ENCODE measurements at regions not wholly inside any gene's neighbourhood (a gene's known extent, or its start where the extent isn't known, plus 50 kb on each side); places are given as distances from the start of the nearest gene placed in this dataset.

DNA sequence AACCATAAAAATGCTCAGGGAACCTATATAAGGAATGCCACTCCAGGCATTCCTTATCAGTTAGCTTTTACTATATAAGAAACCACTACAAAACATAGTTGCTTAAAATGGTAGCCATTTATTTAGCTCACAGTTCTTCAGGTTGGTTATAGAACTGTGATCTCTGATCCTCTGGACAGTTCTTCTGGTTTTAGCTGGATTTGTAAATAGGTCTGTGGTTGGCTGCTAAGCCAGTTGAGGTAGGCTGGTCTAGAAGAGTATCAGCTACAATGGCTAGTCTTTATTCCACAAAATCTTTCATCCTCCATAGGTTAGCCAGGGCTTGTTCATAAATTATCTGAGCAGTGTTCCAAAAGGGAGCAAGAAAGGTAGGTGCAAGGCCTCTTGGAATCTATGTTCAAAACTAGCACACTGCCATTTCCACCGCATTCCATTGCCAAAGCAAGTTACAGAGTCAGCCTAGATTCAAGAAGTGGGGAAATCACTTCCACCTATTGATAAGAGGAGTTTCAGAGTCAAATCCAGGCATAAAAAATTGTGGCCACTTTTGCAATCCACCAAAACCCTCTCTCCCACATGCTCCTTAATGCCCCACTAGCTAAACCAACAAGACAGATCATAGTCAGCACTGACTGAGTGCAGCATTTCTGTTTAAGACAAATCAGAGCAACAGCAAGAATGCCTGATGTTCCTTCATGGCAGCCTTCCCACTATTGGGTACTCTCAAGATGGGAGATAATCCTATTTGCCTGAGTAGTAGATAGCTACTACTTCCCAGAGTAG, 146.4 kb downstream of the IRS1 start:
- TF ChIP-seq, protein P1, sequence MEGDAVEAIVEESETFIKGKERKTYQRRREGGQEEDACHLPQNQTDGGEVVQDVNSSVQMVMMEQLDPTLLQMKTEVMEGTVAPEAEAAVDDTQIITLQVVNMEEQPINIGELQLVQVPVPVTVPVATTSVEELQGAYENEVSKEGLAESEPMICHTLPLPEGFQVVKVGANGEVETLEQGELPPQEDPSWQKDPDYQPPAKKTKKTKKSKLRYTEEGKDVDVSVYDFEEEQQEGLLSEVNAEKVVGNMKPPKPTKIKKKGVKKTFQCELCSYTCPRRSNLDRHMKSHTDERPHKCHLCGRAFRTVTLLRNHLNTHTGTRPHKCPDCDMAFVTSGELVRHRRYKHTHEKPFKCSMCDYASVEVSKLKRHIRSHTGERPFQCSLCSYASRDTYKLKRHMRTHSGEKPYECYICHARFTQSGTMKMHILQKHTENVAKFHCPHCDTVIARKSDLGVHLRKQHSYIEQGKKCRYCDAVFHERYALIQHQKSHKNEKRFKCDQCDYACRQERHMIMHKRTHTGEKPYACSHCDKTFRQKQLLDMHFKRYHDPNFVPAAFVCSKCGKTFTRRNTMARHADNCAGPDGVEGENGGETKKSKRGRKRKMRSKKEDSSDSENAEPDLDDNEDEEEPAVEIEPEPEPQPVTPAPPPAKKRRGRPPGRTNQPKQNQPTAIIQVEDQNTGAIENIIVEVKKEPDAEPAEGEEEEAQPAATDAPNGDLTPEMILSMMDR (IDR thresholded peaks at IDR 0.05): no peak

DNA sequence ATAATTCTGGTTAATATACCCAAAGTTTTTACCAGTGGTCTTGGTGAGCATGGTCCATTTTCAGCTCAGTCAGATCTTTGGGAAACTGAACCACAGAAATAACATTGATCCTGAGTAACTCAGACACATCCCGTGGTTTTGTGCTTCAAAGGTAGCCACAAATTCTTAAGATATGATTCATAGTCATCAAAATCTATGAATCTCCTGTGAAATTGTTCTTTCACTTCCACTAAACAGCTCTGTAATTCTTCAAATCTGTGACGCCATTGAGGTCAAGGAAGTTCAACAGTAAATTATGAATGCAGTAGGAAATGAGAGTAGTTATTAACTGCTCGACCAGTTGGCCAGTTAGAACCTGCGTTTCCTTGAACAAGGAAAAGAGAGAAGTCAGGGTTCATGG, 147.3 kb downstream of the IRS1 start:
- TF ChIP-seq, protein P1 (IDR thresholded peaks at IDR 0.05): no peak

DNA sequence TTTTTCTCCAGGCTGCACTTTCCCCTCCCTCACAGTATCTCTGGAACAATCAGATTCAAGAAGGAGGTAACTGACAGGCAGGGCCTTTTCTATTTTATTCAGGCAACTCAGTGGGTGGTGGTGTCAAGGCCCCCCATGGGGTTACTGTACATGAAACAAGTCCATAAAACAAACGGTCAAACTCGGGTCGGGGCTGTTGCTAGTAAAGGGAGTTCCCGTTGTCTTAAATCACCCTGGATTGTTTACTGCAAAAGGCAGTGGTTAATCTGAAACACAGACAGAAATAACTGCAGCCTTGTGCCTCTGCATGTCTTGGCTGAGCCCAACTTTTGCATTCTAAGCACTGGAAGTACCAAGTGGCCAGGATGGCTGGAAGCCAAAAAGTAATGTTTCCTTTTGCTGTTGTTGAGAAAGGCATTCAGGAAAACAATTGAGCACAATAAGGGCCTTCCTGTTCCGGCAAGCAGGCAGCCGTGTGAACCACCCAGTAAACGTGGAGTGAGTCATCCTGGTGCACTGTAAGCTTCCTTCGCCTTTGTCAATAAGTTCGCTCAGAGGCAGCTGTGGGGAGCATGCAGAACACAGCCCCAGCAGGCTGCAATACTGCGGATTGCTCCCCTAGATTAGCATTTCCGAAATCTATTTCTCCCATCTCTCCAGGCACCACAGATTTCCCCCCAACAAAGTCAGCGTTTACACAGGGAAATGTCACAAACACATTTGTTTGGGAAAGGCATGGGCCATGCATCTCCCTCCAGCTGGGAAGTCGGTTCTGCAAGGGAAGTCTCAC, 149.6 kb downstream of the IRS1 start:
- TF ChIP-seq, protein P1 (IDR thresholded peaks at IDR 0.05): no peak

DNA sequence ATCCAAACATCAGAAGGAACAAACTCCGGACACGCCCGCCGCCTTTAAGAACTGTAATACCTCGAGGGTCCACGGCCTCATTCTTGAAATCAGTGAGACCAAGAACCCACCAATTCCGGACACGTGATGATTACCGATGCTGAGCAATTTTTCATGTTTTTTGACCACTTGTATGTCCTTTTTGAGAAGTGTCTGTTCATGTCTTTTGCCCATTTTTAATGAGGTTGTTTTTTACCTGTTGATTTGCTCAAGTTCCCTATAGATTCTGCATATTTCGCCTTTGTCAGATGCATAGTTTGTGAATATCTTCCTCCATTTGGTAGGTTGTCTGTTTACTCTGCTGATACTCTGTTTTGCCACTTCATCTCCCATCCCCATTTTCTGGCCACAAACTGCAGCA, 150.4 kb downstream of the IRS1 start:
- TF ChIP-seq, protein P1 (IDR thresholded peaks at IDR 0.05): no peak

DNA sequence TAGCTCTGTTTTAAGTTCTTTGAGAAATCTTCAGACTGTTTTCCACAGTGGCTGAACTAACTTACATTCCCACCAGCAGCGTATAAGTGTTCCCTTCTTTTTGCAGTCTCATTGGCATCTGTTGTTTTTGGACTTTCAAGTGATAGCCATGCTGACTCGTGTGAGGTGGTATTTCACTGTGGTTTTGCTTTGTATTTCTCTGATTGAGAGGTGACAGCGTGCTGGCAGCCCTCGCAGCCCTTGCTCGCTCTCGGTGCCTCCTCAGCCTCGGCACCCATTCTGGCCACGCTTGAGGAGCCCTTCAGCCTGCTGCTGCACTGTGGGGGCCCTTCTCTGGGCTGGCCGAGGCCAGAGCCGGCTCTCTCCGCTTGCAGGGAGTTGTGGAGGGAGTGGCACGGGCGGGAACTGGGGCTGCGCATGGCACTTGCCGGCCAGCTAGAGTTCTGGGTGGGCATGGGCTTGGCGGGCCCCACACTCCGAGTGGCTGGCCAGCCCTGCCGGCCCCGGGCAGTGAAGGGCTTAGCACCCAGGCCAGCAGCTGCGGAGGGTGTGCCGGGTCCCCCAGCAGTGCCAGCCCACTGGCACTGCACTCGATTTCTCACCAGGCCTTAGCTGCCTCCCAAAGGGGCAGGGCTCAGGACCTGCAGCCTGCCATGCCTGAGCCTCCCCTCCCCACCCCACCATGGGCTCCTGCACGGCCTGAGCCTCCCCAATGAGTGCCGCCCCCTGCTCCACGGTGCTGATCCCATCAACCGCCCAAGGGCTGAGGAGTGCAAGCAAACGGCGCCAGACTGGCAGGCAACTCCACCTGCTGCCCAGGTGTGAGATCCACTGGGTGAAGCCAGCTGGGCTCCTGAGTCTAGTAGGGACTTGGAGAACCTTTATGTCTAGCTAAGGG, 151.8 kb downstream of the IRS1 start:
- TF ChIP-seq, protein P1 (IDR thresholded peaks at IDR 0.05): no peak

DNA sequence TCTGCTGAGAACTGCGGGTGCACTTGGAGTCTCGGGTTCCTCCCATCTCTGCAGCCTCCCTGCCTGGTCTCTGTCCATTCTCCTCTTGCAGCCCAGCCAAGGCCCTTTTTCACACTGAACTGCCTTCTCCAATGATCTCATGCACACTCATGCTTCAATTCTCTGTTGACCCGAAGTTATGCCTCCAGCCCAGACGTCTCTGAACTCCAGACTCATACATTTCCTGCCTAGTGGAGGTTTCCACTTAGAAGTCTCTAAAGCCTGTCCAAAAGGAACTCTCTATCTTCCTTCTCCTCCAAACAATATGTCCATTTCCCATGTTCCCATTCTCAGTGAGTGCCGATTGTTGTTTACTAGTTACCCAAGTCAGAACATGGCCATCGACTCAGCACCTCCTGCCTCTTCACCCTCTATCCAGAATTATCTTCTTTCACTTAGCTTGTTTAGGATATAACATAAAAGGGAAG, 155.2 kb downstream of the IRS1 start:
- TF ChIP-seq, protein P1 (IDR thresholded peaks at IDR 0.05): no peak

DNA sequence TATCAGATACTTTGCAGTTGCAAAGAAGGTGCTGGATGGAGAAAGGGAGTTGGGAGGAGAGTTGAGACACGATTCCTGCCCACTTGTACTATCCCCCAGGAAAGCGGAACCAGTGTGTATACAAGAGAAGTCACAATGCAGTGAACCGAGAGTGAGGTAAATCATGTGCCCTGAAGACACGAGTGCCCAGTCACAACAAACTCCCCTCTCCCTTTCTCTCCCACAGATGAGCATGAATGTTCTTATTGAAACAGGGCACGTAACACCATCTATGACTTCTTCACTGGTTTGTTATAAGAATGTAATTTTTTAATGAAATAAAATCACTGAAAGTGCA, 155.7 kb downstream of the IRS1 start:
- TF ChIP-seq, protein P1 (IDR thresholded peaks at IDR 0.05): no peak
